Hippocampal formation (tissue), 2 donors: ENCODE measurements at regions not wholly inside any gene's neighbourhood (a gene's known extent, or its start where the extent isn't known, plus 50 kb on each side); places are given as distances from the start of the nearest gene placed in this dataset.
"Not testable (repeated sequence)": the region's sequence is repeated elsewhere in the genome, so short reads cannot be mapped to it uniquely, and the experiment has no call there.

ENCODE experiments used
- DNase-seq, 2 donors: peaks; one replicate each; lab custom pipeline; 2025; lab: John Stamatoyannopoulos, UW

DNA sequence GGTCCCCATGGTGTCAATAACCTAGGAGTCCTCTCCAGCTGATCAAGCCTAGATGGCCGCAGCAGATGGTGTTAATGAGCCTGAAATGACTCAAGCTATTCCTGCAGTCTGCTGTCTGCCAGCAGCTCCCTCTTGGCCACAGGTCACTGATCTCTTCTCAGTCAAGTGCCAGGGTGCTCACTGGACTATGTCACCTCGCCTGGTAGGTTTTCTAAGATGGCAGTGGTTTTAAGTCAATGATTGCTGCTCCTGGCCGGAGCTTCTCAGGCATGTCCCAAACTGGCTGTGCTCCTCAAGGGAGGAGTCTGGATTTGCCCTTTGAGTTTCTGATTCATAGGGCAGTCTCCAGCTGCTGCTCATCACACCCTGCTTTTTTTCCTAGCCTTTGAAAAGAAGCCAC lies 58.6 kb upstream of the SHISA6 start:
- no peak for DNase-seq

DNA sequence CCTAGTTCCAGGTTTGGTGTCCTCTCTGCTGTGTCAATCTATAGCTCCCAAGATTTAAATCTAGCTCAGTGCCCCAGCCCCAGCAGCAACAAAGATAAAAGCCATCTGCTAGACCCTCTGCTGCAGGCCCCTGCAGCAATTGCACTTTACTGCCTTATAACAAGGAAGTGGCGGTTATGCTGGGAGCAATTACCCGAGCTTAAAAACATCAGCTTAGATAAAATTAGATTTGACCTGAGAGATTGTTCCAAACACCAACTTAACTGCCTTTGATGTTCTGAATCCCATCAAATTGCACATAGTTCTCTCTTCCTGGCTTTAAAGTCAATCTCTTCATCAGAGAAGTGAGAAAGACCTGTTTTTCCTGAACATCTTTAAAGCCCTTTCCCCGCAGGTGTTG lies 62.4 kb upstream of the SHISA6 start:
- no peak for DNase-seq

DNA sequence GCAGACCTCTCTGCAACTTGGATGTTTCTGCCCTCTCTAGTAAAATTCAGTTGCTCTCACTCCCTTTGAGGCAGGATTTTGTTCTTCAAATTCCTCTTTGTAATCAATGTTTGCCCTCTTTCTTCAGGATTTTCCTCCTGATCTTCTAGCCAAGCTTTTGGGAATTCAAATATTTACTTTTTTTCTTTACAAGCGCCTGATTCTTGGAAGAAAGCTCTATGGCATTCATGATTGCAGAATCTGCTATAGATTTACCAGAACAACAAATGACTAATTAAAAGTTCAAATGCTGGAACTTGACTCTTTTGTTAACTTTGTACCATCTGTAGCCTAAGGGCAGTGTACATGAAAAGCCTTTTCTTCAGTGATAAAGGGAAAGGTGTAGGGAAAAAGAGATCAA lies 63.7 kb upstream of the SHISA6 start:
- no peak for DNase-seq

DNA sequence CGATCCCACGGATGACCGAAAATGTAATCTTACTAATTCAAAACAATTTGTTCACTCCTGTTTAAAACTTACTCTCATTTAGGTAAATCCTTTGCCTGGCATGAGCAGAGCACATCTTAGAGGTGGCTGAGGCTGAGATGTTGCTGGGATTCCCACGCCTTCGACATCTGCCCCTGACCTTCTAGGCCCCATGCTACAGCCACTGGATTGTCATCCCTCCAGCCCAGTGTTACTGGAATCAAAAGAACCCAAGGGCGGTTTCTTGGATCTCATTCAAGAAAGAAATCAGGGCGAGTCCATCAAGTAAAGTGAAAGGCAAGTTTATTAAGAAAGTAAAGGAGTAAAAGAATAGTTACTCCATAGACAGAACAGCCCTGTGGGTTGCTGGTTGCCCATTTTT lies 64.5 kb upstream of the SHISA6 start:
- no peak for DNase-seq

DNA sequence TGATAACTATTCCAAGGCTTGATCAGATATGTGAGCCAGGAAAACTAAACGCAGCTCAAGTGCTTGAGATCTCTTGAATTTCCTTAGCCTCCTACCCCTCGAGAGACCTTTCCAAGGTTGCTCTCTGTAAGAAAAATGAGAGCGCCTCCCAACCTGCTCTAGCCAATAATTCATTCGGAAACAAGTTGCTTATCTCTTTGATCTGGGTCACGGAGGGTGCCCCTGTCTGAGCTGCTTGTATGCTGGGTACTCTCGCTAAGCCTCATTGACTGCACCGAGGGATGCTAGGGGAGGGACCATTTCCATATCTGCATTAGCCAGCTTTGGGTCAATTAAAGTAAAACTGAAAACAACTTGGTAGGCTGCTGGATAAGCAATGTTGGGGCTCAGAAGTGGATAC lies 70.1 kb upstream of the SHISA6 start:
- no peak for DNase-seq

DNA sequence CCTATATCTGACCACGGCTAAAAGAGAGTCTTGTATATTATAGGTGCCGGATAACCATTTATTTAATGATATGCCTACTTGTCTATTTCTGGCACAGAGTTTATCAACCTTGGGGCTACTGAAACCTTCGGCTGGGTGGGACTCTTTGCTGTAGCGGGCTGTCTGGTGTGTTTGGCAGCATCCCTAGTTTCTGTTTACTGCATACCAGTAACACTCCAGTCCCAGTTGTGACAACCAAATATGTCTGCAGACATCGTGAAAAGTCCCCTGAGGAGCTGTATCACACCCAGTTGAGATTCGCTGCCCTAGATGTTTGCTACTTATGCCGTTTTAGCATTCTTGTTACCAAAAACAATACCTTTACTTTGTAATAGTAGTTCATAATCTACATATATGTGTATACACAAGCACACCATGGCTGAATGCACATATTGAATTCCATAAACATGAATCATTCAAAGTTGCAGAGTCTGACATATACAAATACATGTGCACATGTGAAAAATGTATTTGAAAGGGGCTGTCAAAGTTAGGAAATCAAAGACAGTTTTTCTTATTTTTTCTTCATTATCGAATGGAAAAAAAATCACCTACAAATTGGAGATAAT lies 89.1 kb upstream of the SHISA6 start:
- DNase-seq: no peak

DNA sequence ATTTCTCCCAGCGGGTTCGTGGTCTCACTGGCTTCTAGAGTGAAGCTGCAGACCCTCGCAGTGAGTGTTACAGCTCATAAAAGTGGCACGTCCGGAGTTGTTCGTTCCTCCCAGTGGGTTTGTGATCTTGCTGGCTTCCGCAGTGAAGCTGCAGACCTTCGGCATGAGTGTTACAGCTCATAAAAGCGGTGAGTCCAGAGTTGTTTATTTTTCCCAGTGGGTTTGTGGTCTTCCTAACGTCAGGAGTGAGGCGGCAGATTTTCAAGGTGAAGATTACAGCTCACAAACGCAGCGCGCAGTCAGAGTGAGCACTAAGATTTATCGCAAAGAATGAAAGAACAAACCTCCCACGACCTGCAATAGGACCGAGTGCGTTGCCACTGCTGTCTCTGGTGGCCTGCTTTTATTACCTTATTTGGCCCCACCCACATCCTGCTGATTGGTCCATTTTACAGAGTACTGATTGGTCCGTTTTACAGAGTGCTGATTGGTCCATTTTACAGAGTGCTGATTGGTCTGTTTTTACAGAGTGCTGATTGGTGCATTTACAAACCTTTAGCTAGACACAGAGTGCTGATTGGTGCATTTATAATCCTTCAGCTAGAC lies 90.0 kb upstream of the SHISA6 start:
- not testable (repeated sequence) for DNase-seq

DNA sequence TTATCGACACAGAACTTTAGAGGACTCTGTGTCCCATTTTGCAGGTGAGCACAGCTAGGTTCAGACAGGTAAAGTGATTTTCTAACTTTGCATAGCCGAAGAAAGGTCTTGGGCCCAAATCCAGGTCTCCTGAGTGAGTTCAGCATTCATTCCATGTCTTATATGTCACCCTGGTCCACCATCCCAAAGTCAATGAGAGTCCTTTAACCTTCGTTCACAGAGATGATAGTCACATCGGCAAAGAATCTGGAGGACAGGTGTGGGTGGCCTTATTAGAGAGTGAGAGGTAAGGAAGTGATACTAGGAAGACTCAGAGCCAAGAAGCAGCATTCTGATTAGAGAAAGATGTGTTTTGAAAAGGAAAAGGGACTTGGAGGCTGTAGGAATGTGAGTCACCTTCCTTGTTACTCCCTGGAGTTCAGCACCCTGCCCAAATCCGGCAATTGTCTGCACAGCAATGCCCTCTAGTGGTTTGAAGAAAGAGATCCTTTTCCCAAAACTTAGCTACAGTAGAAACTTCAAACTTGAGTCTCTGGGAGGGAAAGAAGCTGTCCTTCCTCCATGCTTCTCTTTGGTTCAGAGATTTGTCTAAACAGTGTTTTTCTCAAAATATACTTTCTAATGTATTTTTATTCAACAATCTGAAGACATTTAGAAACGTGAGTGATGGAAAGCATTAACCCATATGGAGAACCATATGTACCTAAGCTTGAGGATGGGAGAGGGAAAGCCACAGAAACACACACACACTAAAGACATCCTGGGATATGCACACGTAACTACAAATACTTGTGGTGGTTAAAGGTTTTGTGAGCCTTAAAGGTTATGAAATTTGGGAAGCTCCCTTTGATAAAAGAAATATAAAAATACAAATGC lies 96.4 kb upstream of the SHISA6 start:
- DNase-seq: peak in 1 of 2 donors; percentile 39

DNA sequence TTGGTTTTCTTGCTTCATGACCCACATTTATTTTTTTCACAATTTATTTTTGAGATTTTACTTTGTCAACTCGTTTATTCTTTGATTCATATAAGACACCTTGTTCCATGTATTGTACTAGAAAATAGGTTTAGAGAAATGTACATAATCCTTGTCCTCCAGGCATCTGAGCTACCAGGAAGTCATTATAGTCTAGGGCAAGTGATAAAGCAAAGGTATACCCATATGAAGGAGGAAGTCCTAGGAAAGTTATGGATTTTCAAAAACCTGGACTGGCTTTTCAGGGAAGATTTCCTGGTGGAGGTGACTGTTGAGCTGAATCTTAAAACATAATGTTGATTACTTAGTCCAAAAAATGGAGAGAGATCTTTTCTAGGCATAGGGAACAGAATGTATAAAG lies 98.8 kb upstream of the SHISA6 start:
- DNase-seq: no peak

DNA sequence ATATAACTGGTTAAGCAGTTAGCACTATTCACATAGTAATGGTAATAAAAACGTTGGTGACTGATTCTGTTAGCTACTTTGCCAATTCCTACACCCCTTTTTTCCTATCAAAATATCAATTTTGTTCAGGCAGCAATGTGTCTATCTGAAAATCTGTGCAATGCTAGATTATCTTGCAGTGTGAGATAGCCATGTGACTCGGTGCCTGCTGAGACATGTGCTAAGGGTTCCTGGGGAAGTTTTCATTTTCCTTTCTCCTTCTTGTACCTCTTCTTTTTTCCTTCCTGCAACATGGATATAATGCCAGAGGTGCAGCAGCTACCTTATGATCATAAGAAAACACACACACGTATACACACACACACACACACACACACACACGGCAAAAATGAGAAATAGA lies 100.5 kb upstream of the SHISA6 start:
- DNase-seq: peak in 1 of 2 donors; percentile 30

DNA sequence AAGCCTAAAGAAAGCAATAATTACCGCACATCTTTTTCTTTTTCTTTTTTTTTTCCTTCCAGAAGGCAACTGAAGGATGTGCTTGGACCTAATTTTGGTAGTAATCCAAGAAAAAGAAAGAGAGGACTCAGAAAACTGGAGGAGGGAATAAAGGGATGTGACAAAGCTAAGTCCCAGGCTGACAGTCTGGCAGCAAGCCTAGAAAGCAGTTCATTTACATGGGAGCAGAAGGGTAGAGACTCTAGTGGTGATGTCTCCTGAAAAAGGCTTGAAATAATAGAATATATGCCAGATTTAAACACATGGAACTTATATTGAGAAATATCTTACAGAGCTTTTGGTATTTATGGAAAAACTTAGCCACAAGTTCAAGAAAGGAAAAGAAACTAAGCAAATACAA lies 101.0 kb upstream of the SHISA6 start:
- DNase-seq: peak; percentile 43 to 80

DNA sequence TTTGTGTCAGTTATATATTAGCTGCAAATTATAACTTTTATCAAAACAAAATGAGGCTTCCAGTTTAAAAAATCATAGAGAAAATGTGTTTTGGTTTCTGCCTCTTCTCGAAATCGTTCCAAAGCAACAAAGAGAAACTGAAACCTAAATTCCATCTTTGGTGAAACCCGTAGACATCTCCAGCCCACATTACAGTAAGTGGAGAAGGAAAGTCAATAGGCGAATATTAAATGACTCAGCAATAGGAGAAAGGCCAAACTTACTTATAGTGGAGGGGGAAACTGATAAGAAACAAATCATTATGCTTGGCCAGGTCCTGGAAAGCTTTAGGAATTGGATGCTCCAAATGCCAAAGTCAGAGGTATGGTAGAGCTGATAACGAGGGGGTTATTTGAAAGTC lies 103.0 kb upstream of the SHISA6 start:
- no peak for DNase-seq

DNA sequence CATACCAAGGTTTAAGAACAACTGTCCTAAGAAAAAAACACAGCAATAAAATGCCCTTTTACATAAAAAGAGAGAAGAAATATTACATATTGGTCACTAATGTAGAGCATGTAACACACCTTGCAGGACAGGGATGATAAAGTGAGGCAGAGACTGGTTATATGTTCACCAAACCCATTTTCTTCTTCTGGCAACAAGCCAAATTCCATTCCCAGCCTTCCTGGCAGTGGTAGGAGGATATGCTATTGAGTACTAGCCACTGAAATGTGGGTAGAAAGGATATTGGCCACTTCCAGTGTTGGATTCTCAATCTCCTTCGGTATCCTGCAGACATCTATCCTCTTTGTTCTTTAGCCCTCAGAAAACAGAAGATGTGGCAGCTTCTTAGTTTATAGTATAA lies 105.2 kb upstream of the SHISA6 start:
- no peak for DNase-seq

DNA sequence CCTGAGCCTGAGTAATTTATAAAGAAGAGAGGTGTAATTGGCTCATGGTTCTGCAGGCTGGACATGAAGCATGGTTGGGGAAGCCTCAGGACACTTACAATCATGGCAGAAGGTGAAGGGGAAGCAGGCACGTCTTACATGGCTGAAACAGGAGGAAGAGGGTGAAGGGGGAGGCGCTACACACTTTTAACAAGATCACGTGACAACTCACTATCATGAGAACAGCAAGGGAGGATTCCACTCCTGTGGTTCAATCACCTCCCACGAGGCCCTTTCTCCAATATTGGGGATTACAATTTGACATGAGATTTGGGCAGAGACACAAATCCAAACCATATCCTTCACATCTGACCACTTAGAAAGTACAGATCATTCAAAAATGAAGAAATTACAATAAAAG lies 110.6 kb upstream of the SHISA6 start:
- no peak for DNase-seq

DNA sequence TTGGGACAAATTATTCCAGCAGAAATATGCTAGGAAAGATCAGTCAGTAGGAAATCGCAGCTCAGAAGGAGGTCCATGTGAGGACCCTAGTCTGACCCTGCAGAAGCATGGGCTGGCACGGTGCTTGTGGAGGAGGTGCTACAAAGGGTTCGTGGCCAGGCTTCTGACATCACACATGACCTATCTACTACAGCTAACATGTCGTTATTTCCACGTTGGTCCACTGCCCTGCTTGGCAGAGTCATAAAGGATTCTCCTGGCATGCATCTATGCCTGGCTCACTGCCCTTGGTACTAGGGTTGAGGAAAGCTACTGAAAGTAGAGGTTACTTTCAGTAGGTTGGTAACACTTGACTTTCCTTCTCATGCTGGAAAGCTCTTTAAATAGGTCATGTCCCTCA lies 118.1 kb upstream of the SHISA6 start:
- DNase-seq: peak; percentile 14 to 25

DNA sequence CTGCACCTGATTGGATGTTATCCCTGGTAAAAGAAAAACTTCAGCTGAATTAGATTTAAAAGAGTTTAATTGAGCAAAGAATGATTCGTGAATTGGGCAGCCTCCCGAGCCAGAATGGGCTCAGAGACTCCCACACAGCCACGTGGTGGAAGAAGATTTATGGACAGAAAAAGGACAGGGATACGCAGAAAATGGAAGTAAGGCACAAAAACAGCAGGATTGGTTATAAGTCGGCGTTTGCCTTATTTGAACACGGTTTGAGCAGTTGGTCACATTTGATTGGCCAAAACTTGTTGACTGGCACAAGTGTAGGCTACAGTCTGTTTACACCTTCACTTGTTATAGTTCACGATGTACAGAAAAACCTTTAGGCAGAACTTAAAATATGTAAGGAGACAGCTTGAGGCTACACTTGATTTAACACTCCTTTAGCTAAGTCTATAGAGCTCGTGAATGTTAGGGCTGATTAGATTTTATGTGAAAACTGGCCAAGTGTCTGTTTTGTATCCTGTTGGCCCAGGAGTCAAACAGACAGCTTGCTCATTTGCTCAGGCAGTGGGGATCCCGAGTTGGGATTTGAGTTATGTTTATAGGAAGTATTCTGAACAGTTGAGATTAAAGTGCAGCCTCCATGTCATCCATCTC lies 119.5 kb upstream of the SHISA6 start:
- no peak for DNase-seq

DNA sequence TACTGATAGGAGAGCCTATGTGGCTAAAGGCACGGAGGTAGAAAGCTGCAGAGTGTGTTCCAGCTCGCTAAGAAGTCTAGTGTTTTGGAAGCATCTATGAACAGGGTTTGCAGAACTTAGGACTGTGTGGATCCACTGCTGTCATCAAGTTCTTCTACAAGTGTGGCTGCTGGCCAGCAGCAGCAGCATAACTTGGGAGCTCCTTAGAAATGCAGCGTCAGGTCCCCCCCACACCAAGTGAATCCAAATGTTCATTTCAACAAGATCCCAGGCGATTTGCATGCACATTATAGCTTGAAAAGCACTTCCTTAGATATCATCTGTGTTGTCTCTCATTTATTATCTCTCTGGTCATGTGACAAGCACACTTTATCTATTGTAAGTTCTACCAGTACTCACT lies 131.9 kb upstream of the SHISA6 start:
- DNase-seq: no peak

DNA sequence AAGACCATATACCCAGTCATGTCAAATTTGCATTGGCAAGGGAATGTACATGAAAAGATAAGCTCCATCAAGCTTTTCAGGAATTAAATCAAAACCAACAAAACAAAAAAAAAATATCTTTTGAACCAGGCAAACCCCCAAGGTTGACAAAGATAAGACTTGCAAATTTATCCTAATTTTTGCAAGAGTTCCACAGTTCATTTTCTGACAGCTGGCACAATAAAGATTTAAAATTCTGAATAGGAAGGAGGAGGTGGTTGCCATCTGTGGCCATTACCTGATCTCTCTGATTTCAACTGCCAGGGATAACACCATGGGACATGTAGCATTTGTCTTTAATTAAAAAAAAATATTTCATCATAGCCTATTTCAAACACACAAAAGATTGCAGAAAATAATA lies 135.9 kb upstream of the SHISA6 start:
- DNase-seq: no peak

DNA sequence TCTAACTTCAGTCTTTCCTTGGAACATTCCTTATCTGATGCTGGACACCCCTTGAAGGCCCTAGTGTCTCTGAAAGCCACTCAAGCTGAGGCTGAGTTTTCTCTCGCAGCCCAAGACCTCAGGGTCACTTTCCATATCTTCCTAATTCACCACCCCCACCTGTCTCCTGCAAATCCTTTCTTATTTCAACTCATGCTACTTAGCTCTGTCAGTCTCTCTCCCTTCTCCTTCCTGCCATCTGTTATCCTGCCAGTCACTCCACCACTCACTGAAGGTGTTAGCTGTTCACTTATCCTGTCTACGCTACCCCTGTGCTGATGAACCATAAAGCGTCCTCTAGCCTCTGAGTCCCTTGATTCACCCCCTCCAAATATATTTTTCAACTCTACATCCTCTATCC lies 143.9 kb upstream of the SHISA6 start:
- no peak for DNase-seq

DNA sequence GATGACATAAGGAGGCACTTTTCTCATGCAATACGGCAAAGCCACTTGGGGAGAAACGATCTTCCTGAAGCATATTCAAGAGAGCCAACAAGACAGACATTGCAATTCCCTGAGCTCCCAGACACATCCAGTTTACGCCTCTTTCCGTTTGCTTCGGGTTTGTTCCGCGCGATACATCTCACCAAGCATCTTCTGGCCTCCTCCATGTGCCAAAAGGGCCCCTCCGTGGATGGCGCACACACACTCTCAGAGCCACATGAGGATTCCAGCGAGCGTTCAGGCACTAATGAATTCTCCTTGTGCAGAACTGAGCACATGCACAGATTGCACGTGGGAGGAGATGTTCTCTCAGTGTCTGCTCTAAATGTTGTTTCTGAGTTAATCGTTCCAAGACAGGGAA lies 146.7 kb upstream of the SHISA6 start:
- DNase-seq: peak in 1 of 2 donors; percentile 47

DNA sequence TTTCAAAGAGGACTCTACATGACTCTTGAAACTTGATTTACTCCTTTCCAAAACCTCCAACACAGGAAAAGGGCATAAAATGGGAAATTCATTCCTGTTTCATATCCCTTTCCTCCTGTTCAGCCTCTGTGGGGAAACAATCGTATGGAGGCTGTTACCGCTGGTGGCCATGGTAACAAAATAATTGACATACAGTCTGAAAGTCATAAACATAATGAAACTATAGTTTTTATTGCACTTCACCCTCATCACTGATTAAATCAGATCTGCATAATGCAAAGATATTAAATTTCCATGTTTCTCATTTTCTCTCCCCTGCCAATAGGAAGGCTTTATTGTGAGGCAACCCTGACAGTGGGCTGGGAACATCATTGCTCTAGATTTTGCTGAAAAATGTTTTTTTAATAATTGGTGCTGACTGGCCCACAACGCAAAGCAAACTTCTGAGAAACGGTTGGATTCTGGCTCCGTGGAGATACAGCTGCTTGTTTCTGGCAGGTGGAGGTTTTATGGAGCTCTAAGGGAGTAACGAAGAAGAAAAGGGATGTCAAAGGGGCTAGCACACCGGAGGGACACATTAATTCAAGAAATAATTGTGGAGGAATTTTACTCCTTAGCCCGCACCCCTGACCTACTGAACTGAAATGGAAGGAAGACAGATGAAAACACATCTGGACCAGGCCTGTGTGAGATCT lies 154.2 kb upstream of the SHISA6 start:
- DNase-seq: no peak

DNA sequence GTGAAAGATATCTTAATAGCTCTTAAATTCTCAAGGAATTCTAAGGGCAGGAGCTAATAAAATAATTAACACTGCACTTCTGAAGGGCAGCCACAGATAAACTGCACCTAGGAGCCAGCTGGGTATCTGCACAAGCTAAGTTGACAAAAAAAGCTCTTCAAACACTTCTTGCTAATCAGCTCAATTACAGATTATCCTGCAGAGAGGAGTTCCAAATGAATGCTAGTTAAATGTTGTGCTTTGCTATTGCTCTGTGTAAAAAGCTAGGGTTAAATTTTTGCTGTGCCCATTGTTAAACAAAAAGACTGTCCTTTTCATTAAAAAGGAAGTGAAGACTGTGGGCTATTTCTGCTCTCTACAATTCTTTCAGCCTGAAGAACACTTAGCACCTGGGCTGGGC lies 158.5 kb upstream of the SHISA6 start:
- DNase-seq: no peak
